Muscle of back (tissue), 3 donors: ENCODE measurements at regions not wholly inside any gene's neighbourhood (a gene's known extent, or its start where the extent isn't known, plus 50 kb on each side); places are given as distances from the start of the nearest gene placed in this dataset.
"Not testable (repeated sequence)": the region's sequence is repeated elsewhere in the genome, so short reads cannot be mapped to it uniquely, and the experiment has no call there.

ENCODE experiments used
- DNase-seq, 3 donors: peaks; one replicate each; pipeline versions ENCODE4 v3.0.0 to v3.0.0-alpha.2; 2013

DNA sequence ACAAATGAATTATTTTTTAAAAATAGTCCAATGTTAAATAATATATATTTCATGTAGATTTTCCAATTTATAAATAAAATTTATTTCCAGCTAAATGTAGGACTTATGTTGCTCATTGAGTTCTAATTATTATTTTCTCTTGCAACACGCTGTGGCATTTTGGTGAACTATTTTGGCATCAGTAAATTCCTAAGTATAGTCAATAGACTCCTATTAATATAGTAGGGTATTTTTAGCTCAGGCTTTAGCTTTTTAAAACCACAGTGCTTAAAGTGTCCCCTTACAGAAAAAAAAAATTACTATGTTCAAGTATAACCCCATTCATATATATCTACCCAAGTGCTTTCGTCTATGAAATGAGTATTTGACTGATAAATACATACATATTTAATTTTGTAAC, 919.2 kb upstream of the SOX9 start:
- no peak for DNase-seq

DNA sequence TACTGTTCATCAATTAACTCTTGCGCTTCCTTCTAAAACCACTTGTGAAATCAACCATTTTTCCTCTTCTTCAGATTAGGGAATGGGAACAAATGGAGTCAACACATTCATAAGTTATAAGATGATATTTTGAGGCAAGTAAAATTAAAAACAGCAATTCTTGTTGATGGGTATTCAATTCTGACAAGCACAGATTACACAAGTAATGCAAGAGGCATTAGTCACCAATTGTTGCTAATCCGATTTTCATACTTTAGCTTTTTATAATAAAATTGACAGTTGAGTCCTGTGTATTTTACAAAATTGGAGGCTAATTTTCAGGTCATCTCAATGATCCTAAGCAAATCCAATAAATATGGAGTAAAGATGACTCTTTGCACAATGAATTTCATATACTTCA, 918.4 kb upstream of the SOX9 start:
- no peak for DNase-seq

DNA sequence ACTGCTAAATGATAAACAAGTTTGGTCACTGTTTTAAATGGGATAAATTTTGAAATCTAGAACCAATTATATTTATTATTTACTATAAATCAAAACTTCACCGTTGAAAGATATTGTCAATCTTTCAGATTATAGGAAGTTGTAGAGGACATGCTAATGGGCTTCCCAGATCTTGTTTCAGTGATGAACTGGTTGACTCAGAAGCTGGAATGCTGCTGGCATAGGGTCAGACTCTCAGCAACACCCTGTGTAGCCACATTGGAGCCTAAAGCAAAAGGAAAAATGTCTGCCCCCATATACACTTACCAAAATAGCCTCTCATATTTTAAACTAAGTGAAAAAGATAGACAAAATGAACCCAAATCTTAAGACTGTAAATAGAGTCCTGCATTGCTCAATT, 916.9 kb upstream of the SOX9 start:
- no peak for DNase-seq

DNA sequence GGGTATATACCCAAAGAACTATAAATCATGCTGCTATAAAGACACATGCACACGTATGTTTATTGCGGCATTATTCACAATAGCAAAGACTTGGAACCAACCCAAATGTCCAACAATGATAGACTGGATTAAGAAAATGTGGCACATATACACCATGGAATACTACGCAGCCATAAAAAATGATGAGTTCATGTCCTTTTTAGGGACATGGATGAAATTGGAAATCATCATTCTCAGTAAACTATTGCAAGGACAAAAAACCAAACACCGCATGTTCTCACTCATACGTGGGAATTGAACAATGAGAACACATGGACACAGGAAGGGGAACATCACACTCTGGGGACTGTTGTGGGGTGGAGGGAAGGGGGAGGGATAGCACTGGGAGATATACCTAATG, 914.9 kb upstream of the SOX9 start:
- not testable (repeated sequence) for DNase-seq

DNA sequence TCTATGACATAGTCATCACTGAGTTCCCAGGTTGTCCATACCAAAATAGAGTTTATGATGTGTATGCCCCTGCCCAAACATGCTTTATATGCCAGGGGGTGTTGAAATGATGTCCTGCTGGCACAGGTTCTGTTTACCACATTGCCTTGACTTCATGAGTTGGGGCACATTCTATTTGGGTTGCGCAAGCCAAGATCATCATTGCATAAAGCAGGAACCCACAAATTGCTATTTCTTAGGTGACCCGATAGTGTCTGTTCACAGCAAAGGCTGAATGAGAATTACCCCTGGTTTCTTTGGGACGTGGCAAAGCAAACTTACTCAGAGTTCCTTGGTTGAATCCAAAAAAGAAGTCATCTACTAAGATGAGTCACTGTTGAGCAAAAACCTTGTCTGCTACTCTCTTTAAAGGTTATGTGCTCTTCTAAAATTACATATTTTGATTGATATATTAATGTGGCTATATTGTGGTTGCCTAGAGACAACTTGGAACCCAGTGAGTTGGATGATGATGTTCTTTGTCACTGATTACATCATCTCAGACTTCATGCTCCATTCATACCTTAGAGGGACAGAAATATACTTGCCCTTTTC, 912.6 kb upstream of the SOX9 start:
- DNase-seq = peak in 1 of 3 donors; percentile 82

DNA sequence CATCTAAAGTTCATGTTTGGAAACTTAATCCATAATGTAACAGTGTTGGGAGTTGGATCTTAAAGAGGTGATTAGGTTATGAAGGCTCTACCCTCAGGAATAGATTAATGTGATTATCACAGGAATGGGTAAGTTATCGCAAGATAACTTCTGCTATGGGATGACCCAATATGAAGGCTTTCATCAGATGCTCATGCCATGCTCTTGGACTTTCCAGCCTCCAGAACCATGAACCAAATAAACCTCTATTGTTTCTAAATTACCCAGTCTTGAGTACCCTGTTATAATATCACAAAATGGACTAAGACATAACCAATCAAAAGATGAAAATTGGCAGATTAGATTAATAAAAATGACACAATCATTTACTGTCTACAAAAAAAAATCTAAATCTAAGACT, 906.9 kb upstream of the SOX9 start:
- no peak for DNase-seq

DNA sequence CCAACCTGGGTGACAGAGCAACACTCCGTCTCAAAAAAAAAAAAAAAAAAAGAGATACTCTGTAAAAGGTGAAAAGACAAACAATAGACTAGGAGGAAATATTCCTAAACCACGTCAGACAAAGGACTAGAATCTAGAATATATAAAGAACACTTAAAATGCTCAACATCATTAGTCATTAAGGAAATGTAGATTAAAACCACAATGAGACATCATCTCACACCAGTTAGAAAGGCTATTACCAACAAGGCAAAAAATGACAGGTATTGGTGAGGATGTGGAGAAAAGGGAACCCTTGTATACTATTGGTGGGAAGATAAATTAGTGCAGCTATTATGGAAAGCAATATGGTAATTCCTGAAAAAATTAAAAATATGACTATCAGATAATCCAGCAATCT, 903.1 kb upstream of the SOX9 start:
- no peak for DNase-seq

DNA sequence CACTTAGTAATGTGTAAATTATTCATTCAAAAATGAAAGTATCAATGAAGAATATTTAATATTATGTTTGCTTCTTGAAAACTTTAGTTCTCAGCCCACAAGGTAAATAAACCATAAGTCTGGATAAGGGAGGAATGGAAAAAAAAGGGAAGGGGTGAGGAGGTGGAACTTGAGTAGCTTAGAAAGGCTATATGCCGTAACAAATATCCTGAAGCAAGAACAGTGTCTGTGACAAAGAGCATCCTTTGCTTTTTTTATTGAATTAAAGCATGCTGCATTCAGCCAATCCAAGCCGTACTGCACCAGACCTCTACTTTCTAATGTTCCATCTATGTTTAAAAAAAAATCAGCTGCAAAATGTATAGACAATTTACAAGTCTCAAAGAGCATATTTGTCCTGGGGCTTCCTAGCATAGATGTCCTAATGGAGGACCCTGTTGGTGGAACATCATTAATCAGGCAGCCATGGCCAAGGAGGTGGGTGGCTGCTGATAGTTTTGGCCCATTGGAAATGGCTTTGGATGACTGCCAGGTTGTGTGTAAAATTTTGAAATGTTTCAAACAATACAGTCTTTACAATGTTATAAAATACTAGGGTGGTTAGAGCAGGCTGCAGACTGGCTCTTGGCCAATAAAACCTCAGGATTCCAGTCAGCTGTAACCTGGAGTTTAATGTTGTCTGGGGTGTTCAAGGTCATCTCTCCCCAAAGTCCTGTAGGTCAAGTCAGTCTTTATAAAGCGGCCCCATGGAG, 895.8 kb upstream of the SOX9 start:
- DNase-seq = peak in 2 of 3 donors; percentile 1 to 15

DNA sequence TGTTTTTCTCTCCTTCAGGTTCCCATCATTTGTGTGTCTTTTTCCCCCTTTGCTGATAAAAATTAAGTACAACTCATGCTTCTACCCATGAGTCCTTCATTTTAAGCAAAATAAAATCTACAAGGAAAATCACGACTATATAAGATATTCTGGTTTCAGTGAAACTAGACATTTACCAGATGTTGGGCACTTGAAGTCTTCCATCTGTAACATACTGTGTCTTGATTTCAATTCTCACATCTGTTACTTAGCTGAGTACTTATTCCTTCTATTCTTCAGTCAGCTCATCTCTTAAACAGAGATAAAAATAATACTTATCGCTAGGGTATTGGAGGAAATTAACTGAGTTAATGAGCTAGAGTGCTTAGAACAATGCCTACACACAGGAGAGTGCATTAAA, 893.0 kb upstream of the SOX9 start:
- DNase-seq = no peak

DNA sequence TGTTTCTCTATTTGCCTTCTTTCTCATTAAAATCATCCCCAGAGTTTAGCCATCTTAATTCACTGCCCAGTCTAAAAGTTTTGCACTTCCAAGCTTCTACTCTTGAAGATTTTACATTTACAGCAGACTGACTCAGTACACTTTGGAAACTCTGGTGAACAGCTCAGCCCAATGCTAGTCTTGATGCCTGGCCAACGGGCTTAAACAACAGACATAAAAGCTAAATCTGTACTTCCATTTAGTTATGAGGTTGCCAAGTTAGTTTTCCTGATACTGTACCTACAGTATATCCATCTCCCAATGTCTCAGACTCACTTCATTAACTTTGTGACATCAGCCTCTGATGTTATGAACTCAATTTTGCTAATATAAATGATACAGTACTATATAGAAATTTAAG, 891.8 kb upstream of the SOX9 start:
- DNase-seq = peak in 2 of 3 donors; percentile 32 to 60

DNA sequence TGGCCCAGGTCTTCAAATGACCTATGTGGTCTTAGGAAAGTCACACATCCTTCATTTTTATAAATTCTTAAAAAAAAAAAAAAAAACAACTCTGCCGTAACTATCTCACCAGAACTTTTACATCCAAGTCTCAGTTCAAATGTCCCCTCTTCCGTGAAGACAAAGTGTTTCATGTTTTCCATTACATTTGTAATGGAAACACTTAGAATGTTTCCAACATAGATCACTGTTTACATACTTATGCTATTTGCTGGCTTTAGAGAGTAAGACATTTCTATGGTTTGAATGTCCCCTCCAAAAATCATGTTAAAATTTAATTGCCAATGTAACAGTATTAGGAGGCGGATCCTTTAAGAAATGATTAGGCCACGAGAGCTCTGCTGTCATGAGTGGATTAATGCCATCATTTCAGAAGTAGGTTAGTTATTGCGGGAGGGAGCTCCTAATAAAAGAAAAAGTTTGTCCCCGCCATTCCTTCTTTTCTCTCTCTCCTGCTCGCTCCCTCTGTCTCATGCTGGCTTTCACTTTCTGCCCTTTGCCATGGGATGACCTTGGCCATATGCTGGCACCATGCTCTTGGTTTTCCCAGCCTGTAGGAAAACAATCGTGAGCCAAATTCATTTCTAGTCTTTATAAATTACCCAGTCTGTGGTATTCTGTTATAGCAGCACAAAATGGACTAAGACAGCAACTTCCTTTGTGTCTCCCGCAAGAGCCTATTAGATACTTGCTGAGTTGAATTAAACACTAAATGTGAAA, 887.8 kb upstream of the SOX9 start:
- DNase-seq = peak in 1 of 3 donors; percentile 8

DNA sequence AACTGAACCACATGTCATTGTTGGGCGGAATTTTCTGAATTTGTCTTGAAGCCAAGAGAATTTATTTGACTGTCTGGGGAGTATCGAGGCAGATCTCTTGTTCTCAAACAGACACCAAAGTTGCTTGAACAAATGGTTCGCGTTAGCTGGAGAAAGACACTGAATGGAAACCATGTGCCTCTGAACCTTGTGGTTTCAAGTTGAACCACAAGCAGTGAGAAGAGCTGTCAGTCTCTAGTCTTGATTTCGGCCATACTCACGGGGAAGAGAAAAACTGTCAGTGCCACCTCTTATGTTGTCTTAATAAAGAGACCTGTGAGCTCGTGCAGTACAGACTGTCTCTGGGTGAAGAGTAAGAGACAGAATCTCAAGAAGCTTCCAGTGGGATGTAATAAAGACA, 886.5 kb upstream of the SOX9 start:
- no peak for DNase-seq

DNA sequence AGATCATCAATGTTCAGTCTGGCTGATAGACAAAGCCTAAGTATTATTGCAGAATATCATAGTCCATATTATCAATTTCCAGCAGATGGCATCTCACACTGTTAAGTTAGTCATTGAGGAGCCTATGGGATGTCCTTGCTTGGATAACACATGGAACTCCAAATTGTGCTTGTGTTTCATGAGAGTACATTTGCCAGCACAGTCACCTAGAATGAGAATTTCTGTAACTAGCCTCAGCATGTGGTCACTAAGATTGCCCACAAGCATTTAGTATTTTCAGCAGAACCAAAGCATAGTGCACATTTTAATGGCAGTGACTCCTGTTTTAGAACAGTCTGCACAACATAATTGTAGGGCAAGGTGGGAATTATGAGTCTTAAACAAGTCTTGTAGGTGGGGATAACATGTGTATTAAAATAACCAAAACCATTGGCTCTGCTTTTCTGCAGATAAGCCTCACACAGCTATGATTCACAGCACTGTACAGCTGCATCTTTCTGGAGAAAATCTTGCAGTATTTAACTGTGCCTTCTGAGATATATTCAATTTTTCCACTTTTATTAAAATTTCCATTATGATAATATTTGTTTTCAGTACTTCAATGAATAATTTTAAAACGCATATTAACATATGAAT, 882.8 kb upstream of the SOX9 start:
- peak; percentile 26 to 48 (median 41) for DNase-seq

DNA sequence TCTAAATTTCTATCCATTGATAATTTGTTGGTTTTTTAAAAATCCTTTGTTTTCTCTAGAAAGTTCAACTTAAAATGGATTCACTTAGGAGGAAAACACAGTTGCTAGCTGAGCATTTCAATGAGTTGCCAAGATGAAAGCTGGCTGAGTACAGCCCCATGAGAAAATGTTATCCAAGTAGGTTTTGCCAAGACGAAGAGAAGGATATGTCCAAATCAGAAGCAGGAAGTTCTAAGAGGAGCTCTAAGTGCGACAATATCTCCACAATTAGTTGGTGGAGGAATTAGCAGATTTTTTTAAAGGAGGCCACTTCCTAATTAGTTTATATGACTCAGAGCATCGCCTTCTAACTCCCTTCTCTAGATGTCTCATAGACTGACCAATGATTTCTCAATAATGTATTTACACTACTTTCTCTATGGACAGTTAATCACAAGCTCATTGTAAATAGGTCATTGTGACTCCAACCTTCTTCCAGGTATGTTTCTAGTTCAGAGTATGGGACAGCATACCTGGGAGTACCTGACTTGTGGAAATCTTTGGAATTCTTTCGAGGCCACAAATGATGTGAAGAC, 873.3 kb upstream of the SOX9 start:
- peak in 1 of 3 donors; percentile 50 for DNase-seq

DNA sequence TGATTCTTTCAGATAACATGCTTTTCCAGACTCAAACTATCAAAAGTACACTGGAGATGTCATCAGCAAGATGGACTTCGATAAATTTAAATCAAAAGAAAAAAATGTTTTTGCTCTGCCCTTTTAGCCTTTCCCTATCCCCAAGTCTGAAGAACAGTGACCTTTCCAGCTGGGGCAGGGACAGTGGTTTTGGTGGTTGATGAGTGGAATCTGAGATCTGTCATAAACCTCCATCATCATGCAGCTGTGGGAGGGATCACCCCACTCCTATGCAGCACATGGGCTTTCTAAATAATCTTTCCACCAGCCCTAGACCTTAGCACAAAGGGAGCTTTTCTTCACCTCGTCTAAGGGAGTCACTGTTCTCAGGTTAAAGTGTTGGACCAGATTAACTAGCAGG, 869.5 kb upstream of the SOX9 start:
- no peak for DNase-seq

DNA sequence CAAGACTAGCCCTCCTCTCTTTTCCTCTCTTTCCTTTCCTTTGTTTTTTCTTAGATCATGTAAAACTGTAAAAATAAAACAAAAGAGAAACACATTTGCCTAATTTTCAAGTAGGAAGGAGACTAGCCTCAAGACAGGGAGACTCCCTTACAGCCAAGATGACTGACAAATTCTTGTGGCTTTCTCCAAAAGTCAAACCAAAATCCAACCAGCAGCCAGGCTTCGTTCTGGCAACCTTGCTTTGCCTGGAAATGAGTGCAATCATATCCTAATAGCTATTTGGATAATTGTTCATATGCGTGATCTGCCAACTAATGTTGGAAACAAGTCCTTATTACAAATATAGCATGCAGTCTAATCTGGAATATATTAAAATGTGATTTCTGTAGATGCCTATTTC, 868.9 kb upstream of the SOX9 start:
- peak; percentile 16 to 65 (median 36) for DNase-seq

DNA sequence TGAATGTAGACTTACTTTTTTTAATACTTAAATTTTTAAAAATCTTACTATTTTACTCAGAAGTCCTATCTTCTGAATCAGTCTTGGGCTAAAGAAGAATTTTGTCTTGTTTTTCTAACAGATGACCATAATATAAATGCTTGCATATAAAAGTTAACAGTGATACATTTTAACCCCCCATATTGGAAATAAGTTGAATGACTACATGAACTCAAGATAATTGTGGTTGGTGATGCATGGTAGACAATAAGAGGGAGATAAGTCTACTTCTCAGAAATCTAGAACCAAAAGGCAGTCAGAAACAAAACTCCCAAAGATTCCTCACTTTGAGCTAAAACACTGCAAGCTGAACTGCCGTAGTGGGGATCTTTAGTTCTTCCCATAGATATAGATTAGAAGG, 868.4 kb upstream of the SOX9 start:
- no peak for DNase-seq

DNA sequence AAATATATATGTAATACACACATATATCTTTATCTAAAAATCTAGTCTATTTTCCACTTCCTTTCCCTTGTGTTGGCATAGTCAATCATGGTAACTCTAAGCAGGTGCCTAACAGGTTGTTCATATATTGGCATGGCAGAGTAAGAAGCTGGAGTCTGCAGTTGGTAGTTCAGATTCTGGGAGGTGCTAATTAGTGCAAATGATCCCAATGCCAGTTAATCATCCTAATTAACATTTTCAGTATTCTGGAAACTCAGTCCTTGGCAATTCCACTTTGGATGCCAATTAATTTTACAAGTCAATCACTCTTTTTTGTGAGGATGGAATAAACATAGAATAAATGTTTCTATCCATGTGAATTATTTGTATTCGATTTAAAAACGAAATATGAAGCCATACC, 863.7 kb upstream of the SOX9 start:
- no peak for DNase-seq

DNA sequence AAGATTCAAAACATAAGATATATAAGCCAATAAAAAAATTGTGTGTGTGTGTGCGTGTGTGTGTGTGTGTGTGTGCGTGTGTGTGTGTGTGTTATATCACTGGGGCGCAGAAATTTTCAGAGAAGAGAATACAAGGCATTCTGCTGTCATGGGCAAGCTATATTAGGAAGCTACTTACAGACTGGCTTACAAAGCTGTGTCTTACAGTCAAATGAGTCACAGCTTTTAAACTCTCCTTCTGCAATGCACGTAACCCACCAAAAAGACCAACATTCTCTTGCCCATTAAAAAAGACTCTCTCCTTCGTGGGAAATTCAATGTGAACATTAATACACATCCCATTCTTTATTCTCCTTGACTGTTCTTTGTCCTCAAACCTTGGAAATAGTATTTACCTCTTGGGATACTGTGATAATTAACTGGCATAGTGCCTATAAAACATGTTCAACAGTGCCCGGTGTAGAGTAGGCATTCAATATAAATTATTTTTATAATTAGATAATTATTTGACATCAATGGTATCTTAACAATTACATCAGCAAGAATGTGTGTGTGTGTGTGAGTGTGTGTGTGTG, 860.4 kb upstream of the SOX9 start:
- no peak for DNase-seq

DNA sequence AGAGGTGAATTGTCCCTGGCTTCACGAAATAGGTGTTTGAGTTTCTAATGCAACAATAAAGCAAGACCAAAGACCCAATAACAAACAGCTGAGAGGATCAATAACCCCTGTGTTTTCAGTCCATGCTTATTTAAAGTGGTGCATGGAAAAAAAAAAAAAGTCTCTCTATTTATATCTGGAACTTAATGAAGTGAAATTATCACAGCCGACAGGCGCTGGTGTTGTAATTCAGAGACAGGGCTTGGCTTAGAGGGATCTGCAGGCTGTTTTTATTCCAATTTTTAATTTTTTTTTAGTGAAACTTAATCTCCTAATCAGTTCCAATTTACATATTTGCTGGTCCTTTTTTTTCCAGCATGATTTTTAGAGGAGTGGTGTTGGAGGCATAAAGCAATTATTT, 858.2 kb upstream of the SOX9 start:
- no peak for DNase-seq

DNA sequence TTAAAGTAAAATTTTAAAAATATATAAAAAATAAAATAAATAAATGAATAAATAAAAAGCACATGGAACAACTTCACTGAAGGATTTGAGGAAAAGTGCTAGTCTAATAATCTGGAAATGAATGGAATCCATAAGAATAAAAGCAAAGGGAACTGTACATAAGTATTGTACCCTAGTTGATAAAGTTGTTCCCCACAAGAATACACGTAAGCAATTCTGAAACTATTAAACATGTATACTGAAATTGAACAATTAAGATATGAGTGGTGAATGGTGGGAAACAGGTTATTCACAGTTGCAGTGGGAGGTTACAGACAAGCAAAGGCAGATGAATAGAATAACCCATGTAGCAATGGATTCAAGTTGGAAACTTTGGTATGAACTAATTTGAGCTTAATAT, 853.2 kb upstream of the SOX9 start:
- DNase-seq = no peak

DNA sequence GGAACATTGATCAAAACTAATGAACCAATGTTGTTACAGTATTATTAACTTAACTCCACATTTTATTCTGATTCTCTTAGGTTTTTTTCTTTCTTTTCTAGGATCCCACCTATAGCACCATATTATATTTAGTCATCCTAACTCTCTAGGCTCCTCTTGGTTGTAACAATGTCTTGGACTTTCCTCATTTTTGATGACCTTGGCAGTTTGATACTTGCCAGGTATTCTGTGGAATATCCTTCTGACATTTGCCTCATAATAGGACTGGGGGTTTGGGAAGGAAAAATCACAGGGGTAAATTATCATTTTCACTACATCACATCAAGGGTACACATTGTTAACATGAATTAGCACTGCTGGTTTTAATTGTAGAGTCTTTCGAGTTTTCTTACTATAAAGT, 851.6 kb upstream of the SOX9 start:
- no peak for DNase-seq
